CD14-positive monocyte (primary cell): ENCODE measurements at regions not wholly inside any gene's neighbourhood (a gene's known extent, or its start where the extent isn't known, plus 50 kb on each side); places are given as distances from the start of the nearest gene placed in this dataset.

Experiments
- DNase-seq, 3 donors: peaks; one replicate each; pipeline ENCODE4 v3.0.0-alpha.2; 2011 to 2022
- H2AFZ ChIP-seq: 2 replicates; pipeline ENCODE4 v1.6.0; 2012; ENCODE audit warnings: mild to moderate bottlenecking, low read depth, low read length, inconsistent platforms; ENCODE audit not compliant: insufficient read depth, poor library complexity, severe bottlenecking
- H3K27ac ChIP-seq, 2 donors: 1 replicate in 1 of 2; 2 replicates in 1 of 2; pipeline ENCODE4 v1.5.1; 2012 to 2013; ENCODE audit warnings: low read length in 2 of 2, control low read depth in 1 of 2, inconsistent platforms in 1 of 2, low read depth in 1 of 2, mild to moderate bottlenecking in 1 of 2
- H3K27me3 ChIP-seq, 2 donors: one replicate each; pipeline versions ENCODE4 v1.6.0 to v1.6.1; 2011 to 2013; ENCODE audit warnings: low read length in 2 of 2; ENCODE audit not compliant: control insufficient read depth in 2 of 2, insufficient read depth in 2 of 2
- H3K36me3 ChIP-seq, 2 donors: replicated peaks in 1 of 2; 1 replicate in 1 of 2; 2 replicates in 1 of 2; pipeline versions ENCODE4 v1.5.1 to v1.6.1; 2012 to 2013; ENCODE audit warnings: low read length in 2 of 2, control low read depth in 1 of 2, inconsistent platforms in 1 of 2, mild to moderate bottlenecking in 1 of 2; ENCODE audit not compliant: insufficient read depth in 2 of 2, control insufficient read depth in 1 of 2
- H3K4me1 ChIP-seq, 2 donors: 1 replicate in 1 of 2; 2 replicates in 1 of 2; pipeline versions ENCODE4 v1.5.1 to v1.6.1; 2012 to 2013; ENCODE audit warnings: low read length in 2 of 2, control low read depth in 1 of 2, inconsistent platforms in 1 of 2, mild to moderate bottlenecking in 1 of 2, moderate library complexity in 1 of 2; ENCODE audit not compliant: insufficient read depth in 2 of 2, control insufficient read depth in 1 of 2
- H3K4me2 ChIP-seq: replicated peaks from 2 replicates; pipeline ENCODE3; 2012; ENCODE audit warnings: low read length, moderate library complexity, mild to moderate bottlenecking; ENCODE audit not compliant: poor library complexity, severe bottlenecking; ENCODE audit errors: extremely low read depth
- H3K4me3 ChIP-seq, 3 experiments: fragments of 200-600 bp in 1 of 3; sonication (generic) in 1 of 3; replicated peaks in 1 of 3; 1 replicate in 2 of 3; 2 replicates in 1 of 3; pipeline ENCODE4 v1.5.1; 2011 to 2013; ENCODE audit warnings: low read length in 3 of 3, mild to moderate bottlenecking in 3 of 3, control low read depth in 2 of 3, low read depth in 2 of 3, inconsistent platforms in 1 of 3, moderate library complexity in 1 of 3
- H3K79me2 ChIP-seq: 2 replicates; pipeline ENCODE4 v1.6.0; 2012; ENCODE audit warnings: mild to moderate bottlenecking, control low read depth, inconsistent platforms, low read length, moderate library complexity; ENCODE audit not compliant: insufficient read depth
- H3K9ac ChIP-seq: 2 replicates; pipeline ENCODE4 v1.6.0; 2017; ENCODE audit warnings: low read length, mild to moderate bottlenecking; ENCODE audit not compliant: insufficient read depth, poor library complexity, severe bottlenecking
- H3K9me3 ChIP-seq, 2 donors: replicated peaks in 1 of 2; 1 replicate in 1 of 2; 2 replicates in 1 of 2; pipeline versions ENCODE4 v1.5.1 to v1.6.1; 2012 to 2013; ENCODE audit warnings: low read length in 2 of 2, control low read depth in 1 of 2; ENCODE audit not compliant: control insufficient read depth in 1 of 2, insufficient read depth in 1 of 2
- H4K20me1 ChIP-seq: 2 replicates; pipeline ENCODE4 v1.6.0; 2012; ENCODE audit warnings: mild to moderate bottlenecking, low read length, control low read depth, moderate library complexity; ENCODE audit not compliant: insufficient read depth
- H3K27ac Mint-ChIP-seq, 7 donors: one replicate each; pipeline ENCODE4 v1.8.0; 2020; ENCODE audit warnings: mild to moderate bottlenecking in 7 of 7, mixed read lengths in 7 of 7, moderate library complexity in 6 of 7, inconsistent platforms in 2 of 7
- H3K27me3 Mint-ChIP-seq, 3 donors: one replicate each; pipeline ENCODE4 v1.8.0; 2021 to 2022; ENCODE audit warnings: low read depth in 3 of 3, mild to moderate bottlenecking in 3 of 3, mixed read lengths in 3 of 3, moderate library complexity in 3 of 3, inconsistent platforms in 1 of 3
- H3K36me3 Mint-ChIP-seq, 2 donors: one replicate each; pipeline ENCODE4 v1.8.0; 2020; ENCODE audit warnings: mixed read lengths in 2 of 2, inconsistent platforms in 1 of 2, mild to moderate bottlenecking in 1 of 2
- H3K4me1 Mint-ChIP-seq: one replicate; pipeline ENCODE4 v1.8.0; 2020; ENCODE audit warnings: mild to moderate bottlenecking, mixed read lengths
- H3K4me3 Mint-ChIP-seq, 2 donors: one replicate each; pipeline ENCODE4 v1.8.0; 2020; ENCODE audit warnings: mild to moderate bottlenecking in 2 of 2, mixed read lengths in 2 of 2, moderate library complexity in 1 of 2
- H3K9me3 Mint-ChIP-seq, 7 donors: one replicate each; pipeline ENCODE4 v1.8.0; 2020 to 2022; ENCODE audit warnings: mixed read lengths in 7 of 7, mild to moderate bottlenecking in 6 of 7, moderate library complexity in 6 of 7, inconsistent platforms in 2 of 7
- WGBS: methylation state at CpG from one replicate; pipeline ENCODE4 v1.1.5; 2013; ENCODE audit warnings: missing lambda C conversion rate; ENCODE audit not compliant: insufficient coverage; 5-methylcytosine and 5-hydroxymethylcytosine counted together
- intact Hi-C, 2 donors: fragments of 100-400 bp; cut with micrococcal nuclease; formaldehyde crosslinking; loops; one replicate each; pipeline versions ENCODE4 v1.15.0 to v1.15.1; 2023
- TF ChIP-seq, protein P1 (sequence below): fragments of 200-600 bp; IDR thresholded peaks from one replicate; pipeline ENCODE4 v1.8.0; 2022; ENCODE audit warnings: antibody characterized with exemption, mild to moderate bottlenecking

DNA sequence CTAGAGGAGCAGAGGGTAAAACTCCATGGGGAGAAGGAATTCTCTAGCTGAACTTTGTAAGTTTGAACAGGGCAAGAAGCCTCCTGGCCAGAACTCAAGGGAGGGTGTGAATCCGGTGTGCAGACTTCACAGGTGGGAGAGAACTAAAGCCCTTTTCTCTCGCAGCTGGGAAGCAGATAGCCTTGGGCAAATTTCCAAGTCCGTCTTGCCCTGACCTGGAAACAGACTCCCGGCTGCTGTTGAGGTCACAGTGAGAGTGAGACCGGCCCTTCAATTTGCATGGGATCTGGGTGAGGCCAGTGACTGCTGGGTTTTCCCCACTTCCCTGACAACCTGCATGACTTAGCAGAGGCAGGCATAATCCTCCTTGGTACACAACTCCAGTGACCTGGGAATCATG lies 94.5 kb upstream of the ZNF827 start:
- TF ChIP-seq, protein P1, sequence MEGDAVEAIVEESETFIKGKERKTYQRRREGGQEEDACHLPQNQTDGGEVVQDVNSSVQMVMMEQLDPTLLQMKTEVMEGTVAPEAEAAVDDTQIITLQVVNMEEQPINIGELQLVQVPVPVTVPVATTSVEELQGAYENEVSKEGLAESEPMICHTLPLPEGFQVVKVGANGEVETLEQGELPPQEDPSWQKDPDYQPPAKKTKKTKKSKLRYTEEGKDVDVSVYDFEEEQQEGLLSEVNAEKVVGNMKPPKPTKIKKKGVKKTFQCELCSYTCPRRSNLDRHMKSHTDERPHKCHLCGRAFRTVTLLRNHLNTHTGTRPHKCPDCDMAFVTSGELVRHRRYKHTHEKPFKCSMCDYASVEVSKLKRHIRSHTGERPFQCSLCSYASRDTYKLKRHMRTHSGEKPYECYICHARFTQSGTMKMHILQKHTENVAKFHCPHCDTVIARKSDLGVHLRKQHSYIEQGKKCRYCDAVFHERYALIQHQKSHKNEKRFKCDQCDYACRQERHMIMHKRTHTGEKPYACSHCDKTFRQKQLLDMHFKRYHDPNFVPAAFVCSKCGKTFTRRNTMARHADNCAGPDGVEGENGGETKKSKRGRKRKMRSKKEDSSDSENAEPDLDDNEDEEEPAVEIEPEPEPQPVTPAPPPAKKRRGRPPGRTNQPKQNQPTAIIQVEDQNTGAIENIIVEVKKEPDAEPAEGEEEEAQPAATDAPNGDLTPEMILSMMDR, result no peak
- no peaks in the 10 kb centered on the region for H3K4me1 ChIP-seq
- no peak overlapping the region for H3K4me3 Mint-ChIP-seq
- H3K36me3 Mint-ChIP-seq, result no peaks in the 10 kb centered on the region
- H3K79me2 ChIP-seq, result no peaks in the 10 kb centered on the region
- no peak overlapping the region for H3K27ac Mint-ChIP-seq
- H3K27me3 ChIP-seq, result no peaks in the 10 kb centered on the region
- no peak overlapping the region for H3K27ac ChIP-seq
- peaks cover 3 to 5% (median 4%) of the 10 kb centered on the region in 3 donors for H3K27me3 Mint-ChIP-seq
- no peak overlapping the region for H3K9ac ChIP-seq
- H3K9me3 Mint-ChIP-seq, result peaks cover 2 to 11% (median 6%) of the 10 kb centered on the region in 7 donors
- H4K20me1 ChIP-seq, result no peaks in the 10 kb centered on the region
- H2AFZ ChIP-seq, result no peak overlapping the region
- DNase-seq, result no peak
- H3K9me3 ChIP-seq, result no peaks in the 10 kb centered on the region
- no peaks in the 10 kb centered on the region for H3K36me3 ChIP-seq
- no peak overlapping the region for H3K4me3 ChIP-seq
- intact Hi-C loops, result no loop called here
- WGBS, result 80% methylated on average over 1 of the region's 5 CpGs
- no peak overlapping the region for H3K4me2 ChIP-seq
- H3K4me1 Mint-ChIP-seq, result peaks cover 6% of the 10 kb centered on the region

DNA sequence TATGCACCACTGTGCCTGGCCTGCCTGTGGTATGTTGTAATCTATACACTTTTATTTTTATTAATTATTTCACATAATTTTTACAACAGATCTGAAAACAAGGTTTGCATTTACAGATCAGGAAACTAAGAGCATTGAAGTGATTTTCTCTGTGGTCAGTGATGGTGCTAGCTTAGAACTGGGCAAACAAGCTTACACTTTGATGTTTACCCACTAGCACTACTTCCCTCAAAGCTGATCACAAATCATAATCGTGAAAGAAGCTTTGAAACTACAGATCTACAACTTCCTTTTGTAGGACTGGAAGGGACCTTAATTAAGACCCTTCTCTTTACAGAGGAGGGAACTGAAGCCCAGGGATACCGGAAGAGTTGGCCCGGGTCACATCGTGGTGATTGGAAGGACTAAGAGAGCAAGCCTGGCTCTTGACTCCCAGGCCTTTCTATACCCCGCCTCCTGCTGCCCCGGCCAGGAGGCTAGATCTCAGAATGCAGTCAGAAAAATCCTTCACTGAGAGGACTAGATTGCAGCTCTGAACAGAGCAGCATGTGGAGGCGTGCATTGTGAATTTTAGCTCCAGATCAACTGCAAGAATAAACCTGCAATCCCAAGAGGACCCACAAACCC lies 93.7 kb upstream of the ZNF827 start:
- Mint-ChIP-seq H3K4me1 (peaks cover 4% of the 10 kb centered on the region), H3K4me3 (peak overlapping the region in 1 of 2 donors; percentile 39), H3K27ac (peak overlapping the region in 1 of 7 donors; percentile 66), H3K27me3 (peaks cover 3 to 5% (median 4%) of the 10 kb centered on the region in 3 donors), H3K9me3 (peaks cover 2 to 7% (median 4%) of the 10 kb centered on the region in 7 donors), H3K36me3 (no peaks in the 10 kb centered on the region)
- Histone ChIP-seq H3K4me1 (no peaks in the 10 kb centered on the region), H3K36me3 (no peaks in the 10 kb centered on the region), H3K4me3 (no peak overlapping the region), H3K79me2 (no peaks in the 10 kb centered on the region), H3K27me3 (no peaks in the 10 kb centered on the region), H3K27ac (no peak overlapping the region), H3K9me3 (no peaks in the 10 kb centered on the region), H3K4me2 (no peak overlapping the region), H2AFZ (no peak overlapping the region), H4K20me1 (no peaks in the 10 kb centered on the region), H3K9ac (no peak overlapping the region)
- WGBS, result 58% methylated on average over 4 of the region's 7 CpGs
- intact Hi-C loops, result no loop called here
- no peak for DNase-seq
- TF ChIP-seq, protein P1, result no peak
